Bronchial epithelial cell (primary cell): ENCODE measurements at regions not wholly inside any gene's neighbourhood (a gene's known extent, or its start where the extent isn't known, plus 50 kb on each side); places are given as distances from the start of the nearest gene placed in this dataset.

ENCODE experiments used
- DNase-seq: peaks from one replicate; pipeline ENCODE4 v3.0.0-alpha.2; 2010; ENCODE audit warnings: low read depth
- FAIRE-seq: peaks from 2 replicates; lab custom pipeline; 2011; peaks lifted over from hg19 to GRCh38; lab: Jason Lieb, UNC
- H3K27me3 ChIP-seq: 2 replicates; pipeline ENCODE4 v1.5.1; 2011; ENCODE audit warnings: low read length; ENCODE audit not compliant: control insufficient read depth, insufficient read depth
- H3K36me3 ChIP-seq: 2 replicates; pipeline ENCODE4 v1.5.1; 2011; ENCODE audit warnings: low read length; ENCODE audit not compliant: control insufficient read depth, insufficient read depth
- H3K4me3 ChIP-seq: 2 replicates; pipeline ENCODE4 v1.5.1; 2011; ENCODE audit warnings: mild to moderate bottlenecking, low read depth, low read length, control low read depth
- CTCF ChIP-seq: IDR thresholded peaks from 2 replicates; pipeline ENCODE4 v1.5.1; 2011; ENCODE audit warnings: mild to moderate bottlenecking, moderate library complexity, low read length, control low read depth, inconsistent platforms; ENCODE audit not compliant: insufficient read depth, severe bottlenecking

DNA sequence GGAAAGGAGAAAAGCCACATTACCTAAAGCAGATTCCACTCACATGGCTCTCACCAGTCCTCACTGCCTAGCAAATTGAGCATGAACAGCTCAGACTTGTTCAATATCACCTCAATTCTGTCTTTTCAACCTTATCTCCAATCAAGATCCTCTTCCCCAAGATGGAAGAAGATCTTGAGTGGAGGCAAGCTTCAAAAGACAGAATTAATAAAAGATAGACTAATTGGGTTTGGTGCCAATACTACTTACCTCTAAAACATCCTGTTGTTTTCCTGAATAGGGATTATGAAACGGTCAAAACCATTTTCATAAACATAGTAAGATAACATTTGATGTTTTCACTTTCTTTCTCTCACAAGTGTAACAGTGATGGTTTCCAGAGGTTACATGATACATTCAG, 349.2 kb upstream of the PLD5 start:
- no peaks in the 10 kb centered on the region for H3K36me3 ChIP-seq
- no peak for TF ChIP-seq CTCF
- FAIRE-seq (peak; percentile 7), DNase-seq (no peak)
- H3K27me3 ChIP-seq, result no peaks in the 10 kb centered on the region
- no peak overlapping the region for H3K4me3 ChIP-seq

GRCh38 chr1:242872521-242872920, 348.0 kb upstream of the PLD5 start:
- no peaks in the 10 kb centered on the region for H3K27me3 ChIP-seq
- no peak for TF ChIP-seq CTCF
- H3K4me3 ChIP-seq, result no peak overlapping the region
- no peak for FAIRE-seq
- no peaks in the 10 kb centered on the region for H3K36me3 ChIP-seq
- no peak for DNase-seq

DNA sequence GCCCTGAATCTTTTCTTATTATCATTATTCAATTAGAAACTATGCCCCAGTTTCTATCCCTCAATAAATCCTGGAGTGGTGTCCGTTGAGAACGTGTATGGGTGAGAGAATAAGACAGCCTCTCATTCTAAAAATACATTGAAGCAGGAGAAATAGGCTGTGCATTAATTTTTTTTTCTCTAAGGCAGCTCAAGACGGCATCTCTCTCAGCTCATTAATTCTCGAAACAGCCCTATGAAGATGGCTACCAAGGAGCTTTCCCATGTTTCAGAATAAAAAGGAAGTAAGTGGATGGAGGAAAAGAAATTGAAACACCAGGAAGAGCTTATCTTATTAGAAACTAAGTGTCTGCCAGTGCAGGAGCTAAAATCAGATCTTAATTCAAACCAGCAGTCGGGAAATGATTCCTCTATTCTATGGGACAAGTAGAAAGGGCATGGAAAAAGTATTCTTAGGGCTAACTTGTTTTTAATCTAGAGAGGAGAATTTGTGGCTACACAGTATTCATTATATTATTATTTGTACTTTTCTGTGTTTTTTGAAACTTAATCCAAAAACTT, 347.1 kb upstream of the PLD5 start:
- FAIRE-seq, result no peak
- no peak for TF ChIP-seq CTCF
- no peak overlapping the region for H3K4me3 ChIP-seq
- H3K36me3 ChIP-seq, result no peaks in the 10 kb centered on the region
- H3K27me3 ChIP-seq, result no peaks in the 10 kb centered on the region
- DNase-seq, result no peak

DNA sequence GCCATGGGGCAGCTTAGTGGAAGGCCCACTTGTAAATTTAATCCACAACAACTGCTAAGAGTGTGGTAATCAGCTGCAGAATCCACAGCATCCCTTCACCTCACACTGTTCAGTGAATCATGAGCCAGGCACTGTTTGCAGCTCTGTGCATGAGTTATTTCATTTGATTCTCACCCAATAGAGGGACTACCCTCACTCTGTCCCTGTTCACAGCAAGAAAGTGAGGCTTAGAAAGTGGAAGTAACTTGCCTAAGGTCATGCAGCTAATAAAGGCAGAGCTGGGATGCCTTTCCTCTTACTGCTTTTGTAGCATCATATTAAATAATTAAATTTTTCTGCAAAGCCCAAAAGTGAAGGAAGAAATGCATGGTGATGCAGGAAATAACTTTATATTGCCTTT, 346.5 kb upstream of the PLD5 start:
- Histone ChIP-seq H3K27me3 (no peaks in the 10 kb centered on the region), H3K4me3 (no peak overlapping the region), H3K36me3 (no peaks in the 10 kb centered on the region)
- TF ChIP-seq CTCF, result no peak
- DNase-seq, result no peak
- FAIRE-seq, result no peak

DNA sequence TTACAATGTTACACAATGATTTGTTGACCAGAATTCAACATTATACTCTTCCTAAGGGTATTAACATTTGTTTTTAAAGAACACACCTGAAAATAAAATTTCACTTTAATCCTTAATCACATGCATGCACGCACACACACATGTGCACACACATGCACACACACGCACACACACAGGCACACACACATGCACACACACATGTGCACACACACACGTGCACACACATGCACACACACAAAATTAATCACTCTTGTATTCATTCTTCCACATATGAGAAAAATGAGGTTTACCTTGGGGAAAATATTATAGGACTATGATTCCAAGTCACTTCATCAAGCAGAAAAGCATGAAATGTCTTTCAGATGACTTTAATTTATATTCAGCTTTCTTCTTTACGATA, 331.8 kb upstream of the PLD5 start:
- FAIRE-seq (no peak), DNase-seq (no peak)
- no peak for TF ChIP-seq CTCF
- H3K36me3 ChIP-seq, result no peaks in the 10 kb centered on the region
- H3K4me3 ChIP-seq, result no peak overlapping the region
- H3K27me3 ChIP-seq, result no peaks in the 10 kb centered on the region

DNA sequence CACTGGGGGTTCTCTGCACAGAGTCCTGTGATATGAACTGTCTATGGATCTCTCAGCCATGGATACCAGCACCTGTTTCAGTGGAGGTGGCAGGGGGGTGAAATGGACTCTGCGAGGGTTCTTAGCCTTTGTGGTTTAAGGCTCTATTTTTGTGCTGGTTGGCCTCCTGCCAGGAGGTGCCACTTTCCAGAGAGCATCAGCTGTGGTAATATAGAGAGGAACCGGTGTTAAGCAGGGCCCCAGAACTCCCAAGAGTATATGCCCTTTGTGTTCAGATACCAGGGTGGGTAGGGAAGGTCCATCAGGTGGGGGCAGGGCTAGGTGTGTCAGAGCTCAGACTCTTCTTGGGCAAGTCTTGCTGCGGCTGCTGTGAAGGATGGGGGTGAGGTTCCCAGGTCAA, 330.0 kb upstream of the PLD5 start:
- no peak for DNase-seq
- Histone ChIP-seq H3K36me3 (no peaks in the 10 kb centered on the region), H3K4me3 (no peak overlapping the region), H3K27me3 (no peaks in the 10 kb centered on the region)
- no peak for FAIRE-seq
- no peak for TF ChIP-seq CTCF
